ENCODE measurements at regions not wholly inside any gene's neighbourhood (a gene's known extent, or its start where the extent isn't known, plus 50 kb on each side); places are given as distances from the start of the nearest gene placed in this dataset.

- Mint-ChIP-seq H3K36me3 (ENCODE audit: low read depth) (no peaks in the 10 kb centered on the region), H3K9me3 (peaks cover 19% of the 10 kb centered on the region), H3K27me3 (no peaks in the 10 kb centered on the region), H3K27ac (no peak overlapping the region), H3K4me1 (ENCODE audit: low read depth) (no peaks in the 10 kb centered on the region), H3K4me3 (no peak overlapping the region)
- no peak for DNase-seq
These were observed 508.5 kb upstream of the FAT1 start for GRCh38 chr4:187232196-187232595.

- Mint-ChIP-seq H3K4me3 (no peak overlapping the region), H3K36me3 (ENCODE audit: low read depth) (no peaks in the 10 kb centered on the region), H3K4me1 (ENCODE audit: low read depth) (no peaks in the 10 kb centered on the region), H3K27me3 (no peaks in the 10 kb centered on the region), H3K27ac (no peak overlapping the region), H3K9me3 (peaks cover 20% of the 10 kb centered on the region)
- no peak for DNase-seq
These were observed 509.1 kb upstream of the FAT1 start for GRCh38 chr4:187232796-187233195.

GRCh38 chr4:187235456-187236170 lies 512.0 kb upstream of the FAT1 start:
- H3K27me3 Mint-ChIP-seq: no peaks in the 10 kb centered on the region
- H3K4me1 Mint-ChIP-seq (ENCODE audit: low read depth): no peaks in the 10 kb centered on the region
- H3K4me3 Mint-ChIP-seq: no peak overlapping the region
- H3K9me3 Mint-ChIP-seq: peaks cover 16% of the 10 kb centered on the region
- H3K27ac Mint-ChIP-seq: no peak overlapping the region
- no peaks in the 10 kb centered on the region for H3K36me3 Mint-ChIP-seq (ENCODE audit: low read depth)
- no peak for DNase-seq

GRCh38 chr4:187236209-187236890 lies 512.7 kb upstream of the FAT1 start:
- no peak for DNase-seq
- Mint-ChIP-seq H3K27ac (no peak overlapping the region), H3K36me3 (ENCODE audit: low read depth) (no peaks in the 10 kb centered on the region), H3K4me1 (ENCODE audit: low read depth) (no peaks in the 10 kb centered on the region), H3K9me3 (peaks cover 12% of the 10 kb centered on the region), H3K27me3 (no peaks in the 10 kb centered on the region), H3K4me3 (no peak overlapping the region)

GRCh38 chr4:187238646-187239045 lies 515.0 kb upstream of the FAT1 start:
- Mint-ChIP-seq H3K4me1 (ENCODE audit: low read depth) (no peaks in the 10 kb centered on the region), H3K27ac (no peak overlapping the region), H3K9me3 (peaks cover 14% of the 10 kb centered on the region), H3K27me3 (no peaks in the 10 kb centered on the region), H3K4me3 (no peak overlapping the region), H3K36me3 (ENCODE audit: low read depth) (no peaks in the 10 kb centered on the region)
- DNase-seq: no peak

GRCh38 chr4:187251896-187252295 lies 528.2 kb upstream of the FAT1 start:
- H3K9me3 Mint-ChIP-seq: peaks cover 6% of the 10 kb centered on the region
- no peaks in the 10 kb centered on the region for H3K36me3 Mint-ChIP-seq (ENCODE audit: low read depth)
- H3K4me3 Mint-ChIP-seq: no peak overlapping the region
- no peak for DNase-seq
- H3K4me1 Mint-ChIP-seq (ENCODE audit: low read depth): no peaks in the 10 kb centered on the region
- no peak overlapping the region for H3K27ac Mint-ChIP-seq
- no peaks in the 10 kb centered on the region for H3K27me3 Mint-ChIP-seq

GRCh38 chr4:187256897-187257296 lies 533.2 kb upstream of the FAT1 start:
- no peaks in the 10 kb centered on the region for H3K36me3 Mint-ChIP-seq (ENCODE audit: low read depth)
- no peak overlapping the region for H3K27ac Mint-ChIP-seq
- H3K27me3 Mint-ChIP-seq: no peaks in the 10 kb centered on the region
- H3K9me3 Mint-ChIP-seq: peaks cover 9% of the 10 kb centered on the region
- no peaks in the 10 kb centered on the region for H3K4me1 Mint-ChIP-seq (ENCODE audit: low read depth)
- no peak for DNase-seq
- no peak overlapping the region for H3K4me3 Mint-ChIP-seq

GRCh38 chr4:187258651-187259401 lies 535.2 kb upstream of the FAT1 start:
- no peak overlapping the region for H3K27ac Mint-ChIP-seq
- H3K27me3 Mint-ChIP-seq: no peaks in the 10 kb centered on the region
- H3K9me3 Mint-ChIP-seq: peaks cover 9% of the 10 kb centered on the region

GRCh38 chr4:187268940-187269339 lies 545.3 kb upstream of the FAT1 start:
- Mint-ChIP-seq H3K9me3 (peaks cover 8% of the 10 kb centered on the region), H3K27ac (no peak overlapping the region), H3K4me1 (ENCODE audit: low read depth) (no peaks in the 10 kb centered on the region), H3K27me3 (no peaks in the 10 kb centered on the region), H3K36me3 (ENCODE audit: low read depth) (no peaks in the 10 kb centered on the region), H3K4me3 (no peak overlapping the region)
- no peak for DNase-seq

More at GRCh38 chr4:187258651-187259401, 535.2 kb upstream of the FAT1 start:
- H3K4me1 Mint-ChIP-seq (ENCODE audit: low read depth): no peaks in the 10 kb centered on the region
- no peak for DNase-seq
- H3K36me3 Mint-ChIP-seq (ENCODE audit: low read depth): no peaks in the 10 kb centered on the region
- no peak overlapping the region for H3K4me3 Mint-ChIP-seq

- Mint-ChIP-seq H3K36me3 (ENCODE audit: low read depth) (no peaks in the 10 kb centered on the region), H3K9me3 (peaks cover 6% of the 10 kb centered on the region), H3K4me3 (no peak overlapping the region), H3K27me3 (no peaks in the 10 kb centered on the region), H3K4me1 (ENCODE audit: low read depth) (no peaks in the 10 kb centered on the region), H3K27ac (no peak overlapping the region)
- no peak for DNase-seq
These were observed 546.5 kb upstream of the FAT1 start for GRCh38 chr4:187270154-187270553.

GRCh38 chr4:187271848-187272247 lies 548.2 kb upstream of the FAT1 start:
- no peaks in the 10 kb centered on the region for H3K36me3 Mint-ChIP-seq (ENCODE audit: low read depth)
- no peak overlapping the region for H3K4me3 Mint-ChIP-seq
- H3K27me3 Mint-ChIP-seq: no peaks in the 10 kb centered on the region
- H3K9me3 Mint-ChIP-seq: peaks cover under 1% of the 10 kb centered on the region
- DNase-seq: no peak
- H3K4me1 Mint-ChIP-seq (ENCODE audit: low read depth): no peaks in the 10 kb centered on the region
- no peak overlapping the region for H3K27ac Mint-ChIP-seq

GRCh38 chr4:187274153-187274552 lies 550.5 kb upstream of the FAT1 start:
- Mint-ChIP-seq H3K27ac (no peak overlapping the region), H3K9me3 (peaks cover under 1% of the 10 kb centered on the region), H3K4me3 (no peak overlapping the region), H3K4me1 (ENCODE audit: low read depth) (no peaks in the 10 kb centered on the region), H3K27me3 (no peaks in the 10 kb centered on the region), H3K36me3 (ENCODE audit: low read depth) (no peaks in the 10 kb centered on the region)
- no peak for DNase-seq

GRCh38 chr4:187276736-187277408 lies 553.2 kb upstream of the FAT1 start:
- no peak for DNase-seq
- H3K9me3 Mint-ChIP-seq: peaks cover 9% of the 10 kb centered on the region
- H3K4me3 Mint-ChIP-seq: no peak overlapping the region
- H3K36me3 Mint-ChIP-seq (ENCODE audit: low read depth): no peaks in the 10 kb centered on the region
- H3K27me3 Mint-ChIP-seq: no peaks in the 10 kb centered on the region
- H3K27ac Mint-ChIP-seq: no peak overlapping the region
- no peaks in the 10 kb centered on the region for H3K4me1 Mint-ChIP-seq (ENCODE audit: low read depth)

GRCh38 chr4:187283201-187283955 lies 559.7 kb upstream of the FAT1 start:
- DNase-seq: no peak
- Mint-ChIP-seq H3K4me1 (ENCODE audit: low read depth) (no peaks in the 10 kb centered on the region), H3K36me3 (ENCODE audit: low read depth) (no peaks in the 10 kb centered on the region), H3K27me3 (no peaks in the 10 kb centered on the region), H3K9me3 (peaks cover 11% of the 10 kb centered on the region), H3K4me3 (no peak overlapping the region), H3K27ac (no peak overlapping the region)
